Stimulated activated naive CD8-positive, alpha-beta T cell treated with anti-CD3 and anti-CD28 coated beads, Interleukin-15, amount 100 ng/mL, for 72 hours (primary cell): ENCODE measurements at regions not wholly inside any gene's neighbourhood (a gene's known extent, or its start where the extent isn't known, plus 50 kb on each side); places are given as distances from the start of the nearest gene placed in this dataset.
A peak's percentile ranks its signal among the peaks of the same experiment; 100 is the strongest.
"Not testable (repeated sequence)": the region's sequence is repeated elsewhere in the genome, so short reads cannot be mapped to it uniquely, and the experiment has no call there.

Source experiments
- ATAC-seq: fragments of 150-1000 bp; cut with Tn5 transposase; 2 replicates; pipeline ENCODE4 v1.10.0; 2021; ENCODE audit warnings: mild to moderate bottlenecking, moderate library complexity
- DNase-seq, 2 donors: peaks; one replicate each; pipeline ENCODE4 v3.0.0; 2021 to 2022
- H3K27ac Mint-ChIP-seq, 2 donors: one replicate each; pipeline ENCODE4 v1.8.0; 2022; ENCODE audit warnings: mild to moderate bottlenecking in 2 of 2, mixed read lengths in 2 of 2, moderate library complexity in 2 of 2
- H3K27me3 Mint-ChIP-seq: one replicate; pipeline ENCODE4 v1.8.0; 2022; ENCODE audit warnings: mixed read lengths
- H3K4me1 Mint-ChIP-seq: one replicate; pipeline ENCODE4 v1.8.0; 2022; ENCODE audit warnings: mild to moderate bottlenecking, mixed read lengths
- H3K4me3 Mint-ChIP-seq, 2 donors: one replicate each; pipeline ENCODE4 v1.8.0; 2022; ENCODE audit warnings: mild to moderate bottlenecking in 2 of 2, mixed read lengths in 2 of 2, moderate library complexity in 1 of 2
- H3K9me3 Mint-ChIP-seq, 2 donors: one replicate each; pipeline ENCODE4 v1.8.0; 2022; ENCODE audit warnings: mixed read lengths in 2 of 2

DNA sequence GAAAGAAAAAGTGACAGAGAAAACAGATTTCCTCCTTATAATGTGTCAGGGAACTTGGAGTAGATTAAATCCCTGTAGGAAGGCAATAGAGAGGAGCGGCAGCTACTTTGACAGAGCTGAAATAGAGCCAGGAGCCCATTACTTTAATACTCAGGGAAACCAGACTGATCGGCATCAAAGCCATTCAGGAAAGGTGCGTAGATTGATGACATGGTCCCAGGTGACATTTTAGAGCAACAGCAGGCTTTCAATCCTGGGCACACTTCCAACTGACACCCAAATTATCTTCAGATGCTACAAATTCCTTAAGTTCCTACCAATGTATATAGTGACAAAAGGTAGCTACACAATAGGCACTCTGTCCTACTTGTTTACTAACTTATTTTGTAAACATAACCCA, 821.5 kb downstream of the CDH8 start:
- Mint-ChIP-seq H3K9me3 (peaks cover 6 to 18% of the 10 kb centered on the region in 2 donors), H3K27ac (no peak overlapping the region), H3K27me3 (no peaks in the 10 kb centered on the region), H3K4me3 (no peak overlapping the region), H3K4me1 (no peaks in the 10 kb centered on the region)
- no peak for ATAC-seq
- DNase-seq = no peak

- Mint-ChIP-seq H3K4me1 (no peaks in the 10 kb centered on the region), H3K4me3 (no peak overlapping the region), H3K9me3 (peaks cover 14 to 32% of the 10 kb centered on the region in 2 donors), H3K27me3 (no peaks in the 10 kb centered on the region), H3K27ac (no peak overlapping the region)
- no peak for DNase-seq
- no peak for ATAC-seq
Observed at GRCh38 chr16:61210076-61210475, 826.2 kb downstream of the CDH8 start.

- DNase-seq = no peak
- Mint-ChIP-seq H3K9me3 (peaks cover 20 to 31% of the 10 kb centered on the region in 2 donors), H3K27me3 (no peaks in the 10 kb centered on the region), H3K4me3 (no peak overlapping the region), H3K27ac (no peak overlapping the region), H3K4me1 (no peaks in the 10 kb centered on the region)
- ATAC-seq = no peak
Observed at GRCh38 chr16:61195006-61195405, 841.2 kb downstream of the CDH8 start.

DNA sequence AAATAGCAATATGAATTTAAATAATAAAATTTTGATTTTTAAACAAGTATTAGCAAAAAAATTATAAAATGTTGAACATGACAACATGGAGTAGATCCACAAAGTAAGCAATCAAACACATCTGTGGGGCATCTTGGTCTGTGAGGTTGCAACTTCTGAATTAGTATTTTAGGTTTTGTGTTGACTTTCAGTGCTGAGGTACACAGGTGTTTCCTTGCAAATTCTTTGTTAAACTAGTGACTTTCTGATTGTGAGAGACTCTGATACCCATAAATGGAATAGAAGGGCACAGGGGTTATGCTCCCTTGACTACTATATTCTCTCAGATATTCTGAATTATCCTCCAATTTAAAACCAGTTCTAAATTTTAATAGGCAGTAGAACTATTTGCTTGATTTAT, 841.7 kb downstream of the CDH8 start:
- no peak for ATAC-seq
- Mint-ChIP-seq H3K4me3 (no peak overlapping the region), H3K4me1 (no peaks in the 10 kb centered on the region), H3K27me3 (no peaks in the 10 kb centered on the region), H3K9me3 (peaks cover 25 to 35% of the 10 kb centered on the region in 2 donors), H3K27ac (no peak overlapping the region)
- DNase-seq = no peak

DNA sequence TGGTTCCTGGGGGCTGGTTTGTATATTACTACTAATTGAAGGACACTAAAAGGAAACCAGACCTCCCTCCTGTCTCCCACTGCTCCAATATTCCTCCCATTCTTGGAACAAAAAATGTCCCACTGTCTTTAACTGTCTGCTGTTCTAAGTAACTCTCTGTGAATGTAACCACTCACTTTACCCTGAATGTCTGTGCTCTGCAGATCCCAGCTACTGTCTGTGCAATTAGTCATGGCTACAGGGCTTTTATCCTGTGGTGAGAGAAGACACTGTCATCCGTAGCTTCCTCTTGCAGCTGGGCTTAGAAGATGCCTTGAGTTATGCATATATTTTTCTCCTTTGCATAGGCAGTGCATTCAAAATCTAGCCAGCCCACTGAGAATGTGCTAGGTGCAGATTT, 853.8 kb downstream of the CDH8 start:
- Mint-ChIP-seq H3K27me3 (no peaks in the 10 kb centered on the region), H3K4me1 (no peaks in the 10 kb centered on the region), H3K9me3 (peaks cover 0 to 3% of the 10 kb centered on the region in 2 donors), H3K4me3 (no peak overlapping the region), H3K27ac (no peak overlapping the region)
- DNase-seq (no peak), ATAC-seq (no peak)

GRCh38 chr16:61181982-61182381, 854.3 kb downstream of the CDH8 start:
- H3K9me3 Mint-ChIP-seq = peaks cover 0 to 7% of the 10 kb centered on the region in 2 donors
- no peak for ATAC-seq
- H3K4me1 Mint-ChIP-seq = no peaks in the 10 kb centered on the region
- no peak overlapping the region for H3K27ac Mint-ChIP-seq
- no peaks in the 10 kb centered on the region for H3K27me3 Mint-ChIP-seq
- no peak overlapping the region for H3K4me3 Mint-ChIP-seq
- DNase-seq = no peak

DNA sequence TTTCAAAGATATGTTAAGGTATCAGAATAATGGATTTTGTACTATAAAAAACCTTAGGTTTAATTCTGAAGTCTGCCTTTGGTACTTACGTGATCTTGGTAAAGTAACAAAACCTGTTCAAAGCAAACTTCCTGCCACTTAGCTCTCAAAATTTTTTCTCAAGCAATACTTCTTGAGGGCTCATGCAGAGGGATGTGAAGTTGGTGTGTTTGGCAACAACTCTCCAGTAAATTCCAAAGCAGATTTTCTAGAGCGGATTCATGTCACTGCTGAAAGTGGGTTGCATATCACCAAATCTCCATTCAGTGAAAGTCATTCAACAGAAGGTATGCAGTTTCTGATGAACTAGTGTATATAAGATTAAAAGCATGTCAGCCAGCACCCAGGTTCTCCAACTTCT, 856.7 kb downstream of the CDH8 start:
- ATAC-seq (no peak), DNase-seq (no peak)
- Mint-ChIP-seq H3K4me1 (no peaks in the 10 kb centered on the region), H3K9me3 (peaks cover 6 to 10% of the 10 kb centered on the region in 2 donors), H3K27me3 (no peaks in the 10 kb centered on the region), H3K4me3 (no peak overlapping the region), H3K27ac (no peak overlapping the region)

GRCh38 chr16:61165797-61166196, 870.4 kb downstream of the CDH8 start:
- H3K9me3 Mint-ChIP-seq = peaks cover 19 to 26% of the 10 kb centered on the region in 2 donors
- ATAC-seq = no peak

DNA sequence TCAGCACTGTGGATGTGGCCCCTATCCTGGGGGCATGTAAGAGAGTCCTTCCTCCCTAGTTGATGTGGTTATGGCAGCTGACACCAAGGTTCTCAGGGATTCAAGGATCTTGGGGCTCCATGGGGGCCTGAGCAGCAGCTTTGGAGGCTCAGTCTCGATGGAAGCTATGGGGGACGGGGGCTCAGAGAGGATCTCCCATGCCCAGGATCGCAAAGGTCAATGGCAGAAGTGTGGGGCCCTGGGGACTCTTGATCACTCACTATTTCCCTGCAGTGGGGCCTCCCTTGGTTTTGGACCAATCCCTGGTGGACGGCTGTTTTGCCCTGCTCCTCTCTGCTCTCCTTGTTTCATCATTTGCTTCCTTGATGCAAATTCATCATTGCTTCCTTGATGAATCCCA, 885.9 kb downstream of the CDH8 start:
- Mint-ChIP-seq H3K27ac (no peak overlapping the region), H3K9me3 (peaks cover 7 to 8% of the 10 kb centered on the region in 2 donors), H3K4me1 (no peaks in the 10 kb centered on the region), H3K27me3 (no peaks in the 10 kb centered on the region), H3K4me3 (no peak overlapping the region)
- DNase-seq = no peak
- no peak for ATAC-seq

More at GRCh38 chr16:61165797-61166196, 870.4 kb downstream of the CDH8 start:
- no peak for DNase-seq
- H3K4me3 Mint-ChIP-seq = no peak overlapping the region
- no peaks in the 10 kb centered on the region for H3K27me3 Mint-ChIP-seq
- H3K27ac Mint-ChIP-seq = no peak overlapping the region
- H3K4me1 Mint-ChIP-seq = no peaks in the 10 kb centered on the region

DNA sequence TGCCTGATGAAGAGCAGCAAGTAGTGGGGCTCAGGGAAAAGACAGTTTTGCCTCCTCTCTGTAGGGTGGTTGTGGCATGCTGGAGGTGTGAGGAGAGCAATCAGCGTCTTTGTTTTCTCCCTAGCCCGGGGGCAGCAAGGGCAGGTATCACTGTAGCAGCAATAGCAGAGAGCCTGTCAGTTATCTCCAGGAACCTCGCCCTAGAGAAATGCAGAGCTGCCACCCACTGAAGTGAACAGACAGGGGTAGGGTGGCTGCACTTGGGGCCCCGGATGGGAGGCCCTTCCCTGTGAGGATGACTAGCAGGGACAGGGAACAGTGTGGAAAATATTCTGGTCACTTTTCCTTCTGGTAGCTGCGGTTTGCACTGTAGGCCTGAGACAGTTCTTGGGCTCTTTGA, 886.5 kb downstream of the CDH8 start:
- Mint-ChIP-seq H3K9me3 (peaks cover 5 to 7% of the 10 kb centered on the region in 2 donors), H3K27ac (no peak overlapping the region), H3K4me1 (no peaks in the 10 kb centered on the region), H3K4me3 (no peak overlapping the region), H3K27me3 (no peaks in the 10 kb centered on the region)
- no peak for DNase-seq
- ATAC-seq = no peak

GRCh38 chr16:61148930-61149329, 887.3 kb downstream of the CDH8 start:
- no peaks in the 10 kb centered on the region for H3K4me1 Mint-ChIP-seq
- peaks cover 8 to 15% of the 10 kb centered on the region in 2 donors for H3K9me3 Mint-ChIP-seq
- ATAC-seq (no peak), DNase-seq (no peak)
- no peak overlapping the region for H3K4me3 Mint-ChIP-seq
- H3K27ac Mint-ChIP-seq = no peak overlapping the region
- H3K27me3 Mint-ChIP-seq = no peaks in the 10 kb centered on the region

- DNase-seq (no peak), ATAC-seq (no peak)
- H3K4me1 Mint-ChIP-seq = no peaks in the 10 kb centered on the region
- H3K27ac Mint-ChIP-seq = no peak overlapping the region
- H3K4me3 Mint-ChIP-seq = no peak overlapping the region
- H3K9me3 Mint-ChIP-seq = peaks cover 5 to 16% of the 10 kb centered on the region in 2 donors
- H3K27me3 Mint-ChIP-seq = no peaks in the 10 kb centered on the region
Observed at GRCh38 chr16:61146429-61146828, 889.8 kb downstream of the CDH8 start.

DNA sequence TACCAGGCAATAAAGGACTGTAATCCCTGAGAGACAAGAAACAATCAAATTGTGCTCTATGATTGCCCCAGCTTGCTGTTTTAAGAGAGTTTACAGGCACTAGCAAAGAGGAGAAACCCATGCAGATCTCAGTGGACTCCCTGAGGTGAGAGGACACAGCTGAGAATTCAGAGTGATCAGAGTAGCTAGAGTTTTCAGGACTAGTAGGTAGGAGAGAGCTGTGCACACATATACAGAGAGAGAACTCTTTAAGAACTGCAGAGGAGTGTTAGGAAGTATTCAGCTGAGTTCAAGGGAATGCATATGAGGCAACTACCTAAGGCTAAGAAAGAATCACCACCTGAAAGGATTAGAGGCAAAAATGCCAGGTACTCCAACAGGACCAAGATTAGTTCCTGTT, 904.8 kb downstream of the CDH8 start:
- ATAC-seq (no peak), DNase-seq (no peak)
- H3K4me1 Mint-ChIP-seq = no peaks in the 10 kb centered on the region
- no peak overlapping the region for H3K4me3 Mint-ChIP-seq
- no peaks in the 10 kb centered on the region for H3K27me3 Mint-ChIP-seq
- H3K27ac Mint-ChIP-seq = no peak overlapping the region
- H3K9me3 Mint-ChIP-seq = peaks cover 15 to 27% of the 10 kb centered on the region in 2 donors

DNA sequence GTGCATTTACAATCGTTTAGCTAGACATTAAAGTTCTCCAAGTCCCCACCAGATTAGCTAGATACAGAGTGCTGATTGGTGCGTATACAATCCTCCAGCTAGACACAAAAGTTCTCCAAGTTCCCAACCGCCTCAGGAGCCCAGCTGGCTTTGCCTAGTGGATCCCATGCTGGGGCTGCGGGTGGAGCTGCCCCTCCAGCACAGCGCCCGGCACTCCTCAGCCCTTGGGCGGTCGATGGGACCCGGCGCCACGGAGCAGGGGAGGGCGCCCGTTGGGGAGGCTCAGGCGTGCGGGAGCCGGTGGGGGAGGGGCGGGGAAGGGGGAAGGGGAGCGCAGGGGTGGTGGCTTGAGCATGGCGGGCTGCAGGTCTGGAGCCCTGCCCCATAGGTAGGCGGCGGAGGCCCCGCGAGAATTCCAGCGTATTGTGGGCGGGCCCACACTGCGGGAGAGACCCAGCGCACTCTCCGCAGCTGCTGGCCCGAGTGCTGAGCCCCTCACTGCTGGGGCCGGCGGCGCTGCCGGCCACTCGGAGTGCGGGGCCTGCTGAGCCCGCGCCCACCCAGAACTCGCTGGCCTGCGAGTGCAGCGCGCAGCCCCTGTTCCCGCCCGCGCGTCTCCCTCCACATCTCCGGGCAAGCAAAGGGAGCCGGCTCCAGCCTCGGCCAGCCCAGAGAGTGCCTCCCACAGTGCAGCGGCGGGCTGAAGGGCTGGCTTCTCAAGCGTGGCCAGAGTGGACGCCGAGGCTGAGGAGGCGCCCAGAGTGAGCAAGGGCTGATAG, 907.5 kb downstream of the CDH8 start:
- Mint-ChIP-seq H3K27ac (no peak overlapping the region), H3K4me1 (no peaks in the 10 kb centered on the region), H3K9me3 (peaks cover 22 to 35% of the 10 kb centered on the region in 2 donors), H3K27me3 (no peaks in the 10 kb centered on the region), H3K4me3 (no peak overlapping the region)
- peak; percentile 23 for ATAC-seq
- no peak for DNase-seq

DNA sequence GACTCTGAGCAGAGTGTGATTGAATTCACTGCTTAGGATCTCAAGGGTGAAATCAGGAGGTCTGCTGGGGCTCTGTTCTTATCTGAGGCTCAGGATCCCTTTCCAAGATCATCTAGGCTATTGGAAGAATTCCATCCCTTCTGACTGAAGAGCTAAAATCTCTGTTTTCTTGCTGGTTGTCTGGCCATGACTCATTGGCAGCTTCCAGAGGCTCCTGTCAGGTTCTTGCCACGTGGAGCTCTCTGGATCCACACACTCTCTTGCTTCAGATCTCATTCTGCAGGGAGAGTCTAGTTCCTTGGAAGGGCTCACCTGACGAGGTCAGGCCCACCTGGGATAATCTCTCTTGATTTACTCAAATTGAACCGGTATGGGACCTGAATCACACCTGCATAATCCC, 930.7 kb downstream of the CDH8 start:
- Mint-ChIP-seq H3K27me3 (no peaks in the 10 kb centered on the region), H3K27ac (no peak overlapping the region), H3K4me3 (no peak overlapping the region), H3K9me3 (peaks cover 7 to 22% of the 10 kb centered on the region in 2 donors), H3K4me1 (no peaks in the 10 kb centered on the region)
- ATAC-seq (no peak), DNase-seq (no peak)

GRCh38 chr16:61098505-61098904, 937.7 kb downstream of the CDH8 start:
- no peaks in the 10 kb centered on the region for H3K4me1 Mint-ChIP-seq
- ATAC-seq = no peak
- H3K4me3 Mint-ChIP-seq = no peak overlapping the region

DNA sequence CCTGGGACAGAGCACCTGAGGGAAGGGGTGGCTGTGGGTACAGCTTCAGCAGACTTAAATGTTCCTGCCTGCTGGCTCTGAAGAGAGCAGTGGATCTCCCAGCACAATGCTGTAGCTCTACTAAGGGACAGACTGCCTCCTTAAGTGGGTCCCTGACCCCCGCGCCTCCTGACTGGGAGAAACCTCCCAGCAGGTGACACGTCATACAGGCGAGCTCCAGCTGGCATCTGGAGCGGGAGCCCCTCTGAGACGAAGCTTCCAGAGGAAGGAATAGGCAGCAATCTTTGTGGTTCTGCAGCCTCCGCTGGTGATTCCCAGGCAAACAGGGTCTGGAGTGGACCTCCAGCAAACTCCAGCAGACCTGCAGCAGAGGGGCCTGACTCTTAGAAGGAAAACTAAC, 944.9 kb downstream of the CDH8 start:
- DNase-seq, H3K4me3 Mint-ChIP-seq, H3K4me1 Mint-ChIP-seq, ATAC-seq, H3K27ac Mint-ChIP-seq, H3K27me3 Mint-ChIP-seq: not testable (repeated sequence)
- H3K9me3 Mint-ChIP-seq = peaks cover 25 to 33% of the 10 kb centered on the region in 2 donors

More at GRCh38 chr16:61098505-61098904, 937.7 kb downstream of the CDH8 start:
- Mint-ChIP-seq H3K9me3 (peaks cover 13 to 31% of the 10 kb centered on the region in 2 donors), H3K27me3 (no peaks in the 10 kb centered on the region), H3K27ac (no peak overlapping the region)
- DNase-seq = no peak
